Keratinocyte (primary cell): ENCODE measurements at regions not wholly inside any gene's neighbourhood (a gene's known extent, or its start where the extent isn't known, plus 50 kb on each side); places are given as distances from the start of the nearest gene placed in this dataset.

Experiments used
- DNase-seq: peaks from one replicate; pipeline ENCODE4 v3.0.0-alpha.2; 2011; ENCODE audit warnings: low read depth, missing footprints, low spot score
- FAIRE-seq: peaks from 2 replicates; lab custom pipeline; 2011; peaks lifted over from hg19 to GRCh38; lab: Jason Lieb, UNC
- H2AFZ ChIP-seq: 2 replicates; pipeline ENCODE4 v1.6.0; 2012; ENCODE audit warnings: low read length, control low read depth, inconsistent platforms; ENCODE audit not compliant: control insufficient read depth
- H3K27ac ChIP-seq: 2 replicates; pipeline ENCODE4 v1.5.1; 2011; ENCODE audit warnings: low read length; ENCODE audit not compliant: control insufficient read depth, insufficient read depth
- H3K27me3 ChIP-seq: 3 replicates; pipeline ENCODE4 v1.6.0; 2011; ENCODE audit warnings: low read length; ENCODE audit not compliant: control insufficient read depth, insufficient read depth; ENCODE audit errors: extremely low read depth
- H3K36me3 ChIP-seq, 2 experiments: 2 replicates in 1 of 2; 3 replicates in 1 of 2; pipeline ENCODE4 v1.5.1; 2011; ENCODE audit warnings: low read length in 2 of 2, mild to moderate bottlenecking in 1 of 2; ENCODE audit not compliant: control insufficient read depth in 2 of 2, insufficient read depth in 2 of 2; ENCODE audit errors: extremely low read depth in 1 of 2
- H3K4me1 ChIP-seq: 3 replicates; pipeline ENCODE4 v1.5.1; 2011; ENCODE audit warnings: low read length; ENCODE audit not compliant: control insufficient read depth, insufficient read depth; ENCODE audit errors: extremely low read depth
- H3K4me2 ChIP-seq: 3 replicates; pipeline ENCODE4 v1.6.0; 2011; ENCODE audit warnings: low read depth, low read length; ENCODE audit not compliant: control insufficient read depth, insufficient read depth; ENCODE audit errors: extremely low read depth
- H3K4me3 ChIP-seq, 3 experiments: fragments of 200-600 bp in 1 of 3; sonication (generic) in 1 of 3; 2 replicates in 2 of 3; 3 replicates in 1 of 3; pipeline ENCODE4 v1.5.1; 2011 to 2016; ENCODE audit warnings: low read length in 3 of 3, mild to moderate bottlenecking in 3 of 3, control low read depth in 2 of 3, inconsistent platforms in 1 of 3, low read depth in 1 of 3, mixed read lengths in 1 of 3, mixed run types in 1 of 3, moderate library complexity in 1 of 3; ENCODE audit not compliant: control insufficient read depth in 2 of 3, insufficient read depth in 2 of 3; ENCODE audit errors: extremely low read depth in 1 of 3
- H3K79me2 ChIP-seq: 2 replicates; pipeline ENCODE4 v1.6.0; 2012; ENCODE audit warnings: low read length; ENCODE audit not compliant: control insufficient read depth, insufficient read depth
- H3K9ac ChIP-seq: 3 replicates; pipeline ENCODE4 v1.6.0; 2011; ENCODE audit warnings: low read length; ENCODE audit not compliant: control insufficient read depth, insufficient read depth; ENCODE audit errors: extremely low read depth
- H3K9me1 ChIP-seq: 3 replicates; pipeline ENCODE4 v1.6.0; 2011; ENCODE audit warnings: low read length; ENCODE audit not compliant: control insufficient read depth, insufficient read depth; ENCODE audit errors: extremely low read depth
- H3K9me3 ChIP-seq: 2 replicates; pipeline ENCODE4 v1.5.1; 2012; ENCODE audit warnings: low read depth, low read length; ENCODE audit not compliant: control insufficient read depth
- H4K20me1 ChIP-seq: 3 replicates; pipeline ENCODE4 v1.6.0; 2011; ENCODE audit warnings: low read length; ENCODE audit not compliant: control insufficient read depth, insufficient read depth; ENCODE audit errors: extremely low read depth
- CTCF ChIP-seq, 3 experiments: IDR thresholded peaks in 1 of 3; conservative IDR thresholded peaks in 1 of 3; optimal IDR thresholded peaks in 1 of 3; 2 replicates in 2 of 3; 3 replicates in 1 of 3; pipeline versions ENCODE3 to v1.5.1; 2011; ENCODE audit warnings: low read length in 3 of 3, mild to moderate bottlenecking in 3 of 3, moderate library complexity in 2 of 3, control low read depth in 1 of 3, inconsistent platforms in 1 of 3; ENCODE audit not compliant: insufficient read depth in 2 of 3; ENCODE audit errors: extremely low read depth in 1 of 3
- EZH2 ChIP-seq: IDR thresholded peaks from one replicate; pipeline ENCODE4 v1.6.1; 2012; ENCODE audit warnings: inconsistent platforms, mild to moderate bottlenecking, low read length, moderate library complexity
- dilution Hi-C: fragments of 300-500 bp; cut with MboI; formaldehyde crosslinking; loops from one replicate; pipeline ENCODE4 v1.7.0; 2020; ENCODE audit warnings: low sequenced_read_pairs; ENCODE audit not compliant: extremely low pct_ligation_motif_present

GRCh38 chr2:447902-448665 is 160.2 kb upstream of the ALKAL2 start:
- no peaks in the 10 kb centered on the region for H3K36me3 ChIP-seq
- H3K4me2 ChIP-seq: no peak overlapping the region
- no peak overlapping the region for H3K9ac ChIP-seq
- no peaks in the 10 kb centered on the region for H3K79me2 ChIP-seq
- dilution Hi-C loops: no loop called here
- H3K4me3 ChIP-seq: no peak overlapping the region
- no peak for TF ChIP-seq CTCF (optimal IDR thresholded peaks at IDR 0.05 in 1 of 3, IDR thresholded peaks at IDR 0.05 in 1 of 3, conservative IDR thresholded peaks at IDR 0.05 in 1 of 3; ENCODE audit: extremely low read depth in 1 of 3, insufficient read depth in 2 of 3, low read length in 3 of 3)
- TF ChIP-seq EZH2: no peak
- no peak for FAIRE-seq
- no peaks in the 10 kb centered on the region for H3K9me1 ChIP-seq
- DNase-seq: no peak
- no peak overlapping the region for H2AFZ ChIP-seq
- H3K27ac ChIP-seq: no peak overlapping the region
- H3K27me3 ChIP-seq: no peaks in the 10 kb centered on the region
- no peaks in the 10 kb centered on the region for H4K20me1 ChIP-seq
- no peaks in the 10 kb centered on the region for H3K9me3 ChIP-seq
- no peaks in the 10 kb centered on the region for H3K4me1 ChIP-seq

GRCh38 chr2:446963-447530 is 159.2 kb upstream of the ALKAL2 start:
- DNase-seq (no peak), FAIRE-seq (no peak)
- H2AFZ ChIP-seq: no peak overlapping the region
- H3K4me1 ChIP-seq: no peaks in the 10 kb centered on the region
- H3K36me3 ChIP-seq: no peaks in the 10 kb centered on the region
- no peak overlapping the region for H3K4me3 ChIP-seq
- no peaks in the 10 kb centered on the region for H4K20me1 ChIP-seq
- H3K27me3 ChIP-seq: no peaks in the 10 kb centered on the region
- H3K79me2 ChIP-seq: no peaks in the 10 kb centered on the region
- H3K9me1 ChIP-seq: no peaks in the 10 kb centered on the region
- TF ChIP-seq CTCF (optimal IDR thresholded peaks at IDR 0.05 in 1 of 3, IDR thresholded peaks at IDR 0.05 in 1 of 3, conservative IDR thresholded peaks at IDR 0.05 in 1 of 3; ENCODE audit: extremely low read depth in 1 of 3, insufficient read depth in 2 of 3, low read length in 3 of 3) (no peak), EZH2 (no peak)
- no peak overlapping the region for H3K9ac ChIP-seq
- no peak overlapping the region for H3K4me2 ChIP-seq
- H3K9me3 ChIP-seq: peaks cover 2% of the 10 kb centered on the region
- dilution Hi-C loops: no loop called here
- no peak overlapping the region for H3K27ac ChIP-seq
